Sigmoid colon (tissue), 6 donors: ENCODE measurements at regions not wholly inside any gene's neighbourhood (a gene's known extent, or its start where the extent isn't known, plus 50 kb on each side); places are given as distances from the start of the nearest gene placed in this dataset.

Experiments
- DNase-seq: peaks from one replicate; pipeline ENCODE4 v3.0.0-alpha.2; 2019
- H3K27ac ChIP-seq, 4 donors: fragments of 200-600 bp; sonication (generic); one replicate each; pipeline ENCODE4 v1.5.1; 2016 to 2019; ENCODE audit warnings: mild to moderate bottlenecking in 1 of 4
- H3K27me3 ChIP-seq, 3 donors: fragments of 200-600 bp; sonication (generic); one replicate each; pipeline ENCODE4 v1.5.1; 2019; ENCODE audit warnings: mild to moderate bottlenecking in 1 of 3
- H3K36me3 ChIP-seq, 4 donors: fragments of 200-600 bp; sonication (generic); one replicate each; pipeline ENCODE4 v1.5.1; 2016 to 2019
- H3K4me1 ChIP-seq, 4 donors: fragments of 200-600 bp; sonication (generic); one replicate each; pipeline ENCODE4 v1.5.1; 2017 to 2019
- H3K4me3 ChIP-seq, 4 donors: fragments of 200-600 bp; sonication (generic); one replicate each; pipeline ENCODE4 v1.5.1; 2017 to 2019; ENCODE audit warnings: mild to moderate bottlenecking in 2 of 4, moderate library complexity in 1 of 4
- H3K9me3 ChIP-seq, 4 donors: fragments of 200-600 bp in 3 of 4; sonication (generic) in 3 of 4; one replicate each; pipeline versions ENCODE4 v1.5.1 to v1.6.1; 2013 to 2019
- EP300 ChIP-seq, 4 donors: sonication (generic); formaldehyde crosslinking; IDR thresholded peaks; one replicate each; pipeline ENCODE4 v1.6.1; 2017; ENCODE audit warnings: antibody characterized with exemption in 4 of 4
- POLR2A ChIP-seq, 2 donors: fragments of 450-650 bp; IDR thresholded peaks; one replicate each; pipeline ENCODE4 v1.6.1; 2016; ENCODE audit warnings: antibody characterized with exemption in 2 of 2, mild to moderate bottlenecking in 2 of 2, moderate library complexity in 2 of 2
- POLR2AphosphoS5 ChIP-seq, 4 donors: sonication (generic); formaldehyde crosslinking; IDR thresholded peaks; one replicate each; pipeline ENCODE4 v1.6.1; 2017; ENCODE audit warnings: antibody characterized with exemption in 4 of 4
- WGBS, 2 donors: extraction: QIAGEN DNeasy Blood & Tissue Kit; methylation state at CpG; one replicate each; pipeline ENCODE4 v1.1.7; 2013; 5-methylcytosine and 5-hydroxymethylcytosine counted together
- intact Hi-C: fragments of 100-400 bp; cut with DNase I; formaldehyde crosslinking; loops from one replicate; pipeline ENCODE4 v1.15.1; 2023
- TF ChIP-seq, protein P1 (sequence below), 4 experiments: fragments of 450-650 bp in 3 of 4; fragments of 200-600 bp in 1 of 4; IDR thresholded peaks; one replicate each; pipeline ENCODE4 v1.5.1; 2016 to 2019; ENCODE audit warnings: antibody characterized with exemption in 4 of 4, mild to moderate bottlenecking in 3 of 4, moderate library complexity in 2 of 4
- donor health status: healthy with polysubstance abuse.
- donor health status: healthy.

DNA sequence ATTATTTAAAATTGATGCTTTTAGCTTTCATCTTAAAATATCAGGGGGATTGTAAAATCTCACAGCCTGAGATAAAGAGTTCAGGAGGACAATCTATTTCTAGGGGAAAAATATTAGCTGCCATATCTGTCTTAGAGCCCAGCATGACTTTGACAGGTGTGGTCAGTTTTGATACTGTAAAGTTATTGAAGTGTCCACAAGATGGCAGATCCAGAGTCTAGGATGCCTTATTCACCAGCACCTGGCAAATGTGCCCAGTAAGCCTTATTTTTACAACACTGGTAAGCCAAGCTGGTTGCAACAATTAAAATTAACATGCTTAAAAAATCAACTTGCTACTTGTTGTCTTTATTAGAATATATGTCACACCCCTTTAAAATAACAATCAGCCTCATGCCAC, 579.3 kb downstream of the SH2D4B start:
- no peak overlapping the region for H3K4me3 ChIP-seq
- H3K36me3 ChIP-seq: no peaks in the 10 kb centered on the region
- no peaks in the 10 kb centered on the region for H3K9me3 ChIP-seq
- no peak for DNase-seq
- H3K27ac ChIP-seq: no peak overlapping the region
- intact Hi-C loops: no loop called here
- H3K27me3 ChIP-seq: no peaks in the 10 kb centered on the region
- no peaks in the 10 kb centered on the region for H3K4me1 ChIP-seq
- no peak for TF ChIP-seq POLR2AphosphoS5 (IDR thresholded peaks at IDR 0.05)
- TF ChIP-seq EP300 (IDR thresholded peaks at IDR 0.05): no peak
- TF ChIP-seq, protein P1, sequence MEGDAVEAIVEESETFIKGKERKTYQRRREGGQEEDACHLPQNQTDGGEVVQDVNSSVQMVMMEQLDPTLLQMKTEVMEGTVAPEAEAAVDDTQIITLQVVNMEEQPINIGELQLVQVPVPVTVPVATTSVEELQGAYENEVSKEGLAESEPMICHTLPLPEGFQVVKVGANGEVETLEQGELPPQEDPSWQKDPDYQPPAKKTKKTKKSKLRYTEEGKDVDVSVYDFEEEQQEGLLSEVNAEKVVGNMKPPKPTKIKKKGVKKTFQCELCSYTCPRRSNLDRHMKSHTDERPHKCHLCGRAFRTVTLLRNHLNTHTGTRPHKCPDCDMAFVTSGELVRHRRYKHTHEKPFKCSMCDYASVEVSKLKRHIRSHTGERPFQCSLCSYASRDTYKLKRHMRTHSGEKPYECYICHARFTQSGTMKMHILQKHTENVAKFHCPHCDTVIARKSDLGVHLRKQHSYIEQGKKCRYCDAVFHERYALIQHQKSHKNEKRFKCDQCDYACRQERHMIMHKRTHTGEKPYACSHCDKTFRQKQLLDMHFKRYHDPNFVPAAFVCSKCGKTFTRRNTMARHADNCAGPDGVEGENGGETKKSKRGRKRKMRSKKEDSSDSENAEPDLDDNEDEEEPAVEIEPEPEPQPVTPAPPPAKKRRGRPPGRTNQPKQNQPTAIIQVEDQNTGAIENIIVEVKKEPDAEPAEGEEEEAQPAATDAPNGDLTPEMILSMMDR (IDR thresholded peaks at IDR 0.05): no peak
- TF ChIP-seq POLR2A (IDR thresholded peaks at IDR 0.05): no peak

DNA sequence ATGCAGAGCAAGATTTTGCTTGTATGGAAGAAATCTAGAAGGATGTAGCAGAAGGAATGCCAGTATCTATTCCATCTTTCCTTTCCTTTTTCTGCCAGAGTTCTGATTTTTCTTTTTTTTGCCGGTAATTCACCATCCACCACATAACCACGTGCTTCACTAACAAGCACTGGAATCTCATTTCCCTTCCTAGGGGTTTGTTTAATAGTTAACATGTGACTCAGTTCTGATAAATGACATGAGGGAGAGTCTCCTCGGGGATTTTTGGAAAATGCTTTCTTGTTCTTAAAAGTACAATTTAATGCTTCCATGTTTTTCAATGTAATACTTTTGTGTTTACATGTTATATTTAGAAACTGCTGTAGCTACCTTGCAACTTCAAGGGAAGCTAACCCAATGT, 590.2 kb downstream of the SH2D4B start:
- H3K4me3 ChIP-seq: no peak overlapping the region
- no peak for DNase-seq
- H3K4me1 ChIP-seq: no peaks in the 10 kb centered on the region
- no peaks in the 10 kb centered on the region for H3K36me3 ChIP-seq
- 42 to 58% methylated on average over 3 of the region's 3 CpGs for WGBS, 2 donors
- H3K9me3 ChIP-seq: no peaks in the 10 kb centered on the region
- intact Hi-C loops: no loop called here
- no peaks in the 10 kb centered on the region for H3K27me3 ChIP-seq
- TF ChIP-seq POLR2A (IDR thresholded peaks at IDR 0.05) (no peak), POLR2AphosphoS5 (IDR thresholded peaks at IDR 0.05) (no peak), EP300 (IDR thresholded peaks at IDR 0.05) (no peak)
- TF ChIP-seq, protein P1 (IDR thresholded peaks at IDR 0.05): no peak
- H3K27ac ChIP-seq: no peak overlapping the region

DNA sequence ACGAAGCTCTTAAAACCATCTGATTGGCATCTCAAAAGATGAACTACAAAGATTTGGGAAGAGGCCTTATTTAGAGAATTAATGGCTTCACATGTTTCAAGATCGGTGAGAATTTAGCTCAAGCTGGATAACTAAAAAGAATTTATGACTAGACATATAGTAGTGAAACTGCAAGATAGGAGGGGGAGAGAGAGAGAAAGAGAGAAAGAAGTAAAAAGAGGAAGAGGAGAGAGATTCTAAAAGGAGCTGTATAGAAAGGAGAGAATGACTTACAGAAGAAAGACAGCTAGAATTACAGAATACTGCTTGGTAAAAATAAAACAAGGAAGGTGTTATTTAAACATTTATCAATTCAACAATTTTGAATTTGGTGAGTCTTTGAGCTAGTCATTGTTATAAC, 592.3 kb downstream of the SH2D4B start:
- DNase-seq: no peak
- TF ChIP-seq POLR2A (IDR thresholded peaks at IDR 0.05) (no peak), EP300 (IDR thresholded peaks at IDR 0.05) (no peak)
- Histone ChIP-seq H3K4me3 (no peak overlapping the region), H3K4me1 (no peaks in the 10 kb centered on the region), H3K27me3 (no peaks in the 10 kb centered on the region), H3K9me3 (no peaks in the 10 kb centered on the region), H3K36me3 (no peaks in the 10 kb centered on the region), H3K27ac (no peak overlapping the region)
- intact Hi-C loops: no loop called here
- WGBS, 2 donors: 90 to 92% methylated on average over 2 of the region's 2 CpGs

DNA sequence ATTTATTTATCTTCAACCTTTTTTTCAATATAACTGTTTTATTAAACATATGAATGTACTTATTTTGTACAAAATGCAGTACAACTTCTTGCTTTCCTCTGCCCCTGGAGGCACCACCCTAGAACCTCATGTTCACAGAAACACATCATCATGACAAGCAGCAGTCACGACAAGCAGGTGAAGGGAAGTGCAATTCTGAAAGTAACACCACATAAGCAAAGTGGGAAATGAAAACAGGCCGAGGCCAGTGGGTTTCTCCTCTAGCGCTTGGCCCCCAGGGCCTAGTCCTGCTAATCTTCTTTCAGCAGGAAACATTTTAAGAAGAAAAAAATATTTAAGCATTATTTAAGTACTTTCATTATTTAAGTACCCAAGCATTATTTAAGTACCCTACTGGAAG, 598.1 kb downstream of the SH2D4B start:
- TF ChIP-seq, protein P1 (IDR thresholded peaks at IDR 0.05): no peak
- no peak for TF ChIP-seq EP300 (IDR thresholded peaks at IDR 0.05)
- no peak for TF ChIP-seq POLR2A (IDR thresholded peaks at IDR 0.05)
- no peak for TF ChIP-seq POLR2AphosphoS5 (IDR thresholded peaks at IDR 0.05)
- Histone ChIP-seq H3K27me3 (no peaks in the 10 kb centered on the region), H3K27ac (no peak overlapping the region), H3K9me3 (no peaks in the 10 kb centered on the region), H3K4me3 (no peak overlapping the region), H3K4me1 (no peaks in the 10 kb centered on the region), H3K36me3 (no peaks in the 10 kb centered on the region)
- intact Hi-C loops: no loop called here
- DNase-seq: no peak
- WGBS, 2 donors: 61 to 69% methylated on average over 3 of the region's 3 CpGs

DNA sequence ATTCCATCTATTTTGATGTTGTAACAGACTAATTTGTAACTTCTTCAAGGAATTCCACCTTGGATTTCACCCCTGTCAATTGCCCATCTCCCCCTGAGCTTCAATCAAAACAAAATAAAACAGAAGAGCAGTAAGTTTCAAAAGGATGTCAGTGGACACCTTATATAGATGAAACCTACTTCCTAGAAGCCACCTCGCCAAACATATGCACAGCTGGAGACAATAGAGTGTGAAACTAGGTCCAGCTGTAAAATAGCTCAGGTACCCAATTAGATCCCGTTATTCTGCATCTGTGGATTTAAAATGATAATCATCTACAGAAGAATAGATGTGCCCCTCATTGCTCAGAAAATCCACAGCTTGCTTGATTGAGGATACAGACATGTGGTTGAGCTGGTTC, 598.6 kb downstream of the SH2D4B start:
- Histone ChIP-seq H3K36me3 (no peaks in the 10 kb centered on the region), H3K9me3 (no peaks in the 10 kb centered on the region), H3K4me3 (no peak overlapping the region), H3K27ac (no peak overlapping the region), H3K27me3 (no peaks in the 10 kb centered on the region), H3K4me1 (no peaks in the 10 kb centered on the region)
- TF ChIP-seq POLR2AphosphoS5 (IDR thresholded peaks at IDR 0.05): no peak
- 75 to 80% methylated on average over 2 of the region's 2 CpGs for WGBS, 2 donors
- no peak for DNase-seq
- intact Hi-C loops: no loop called here

DNA sequence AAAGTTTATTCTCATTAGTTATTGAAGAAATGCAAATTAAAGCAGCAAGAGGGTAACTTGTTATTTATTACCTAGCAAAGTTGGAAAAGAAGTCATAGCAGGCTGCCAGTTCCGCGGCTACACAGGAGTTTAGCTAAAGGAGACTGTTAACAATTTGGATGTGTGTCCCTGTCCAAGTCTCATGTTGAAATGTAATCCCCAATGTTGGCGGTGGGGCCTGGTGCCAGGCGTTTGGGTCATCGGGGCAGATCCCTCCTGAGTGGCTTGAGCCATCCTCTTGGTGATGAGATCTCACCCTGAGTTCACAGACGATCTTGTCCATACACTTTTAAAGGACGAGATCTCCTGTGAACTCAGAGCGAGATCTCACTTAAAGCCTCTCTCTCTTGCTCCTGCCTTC, 608.3 kb downstream of the SH2D4B start:
- no peaks in the 10 kb centered on the region for H3K36me3 ChIP-seq
- no peaks in the 10 kb centered on the region for H3K4me1 ChIP-seq
- no peaks in the 10 kb centered on the region for H3K9me3 ChIP-seq
- 90 to 93% methylated on average over 8 of the region's 8 CpGs for WGBS, 2 donors
- no peak overlapping the region for H3K4me3 ChIP-seq
- H3K27ac ChIP-seq: no peak overlapping the region
- H3K27me3 ChIP-seq: no peaks in the 10 kb centered on the region
- DNase-seq: no peak
- TF ChIP-seq, protein P1 (IDR thresholded peaks at IDR 0.05): no peak
- TF ChIP-seq POLR2A (IDR thresholded peaks at IDR 0.05) (no peak), EP300 (IDR thresholded peaks at IDR 0.05) (no peak), POLR2AphosphoS5 (IDR thresholded peaks at IDR 0.05) (no peak)
- intact Hi-C loops: no loop called here
